Islet precursor cell (in vitro differentiated cells): ENCODE measurements at regions not wholly inside any gene's neighbourhood (a gene's known extent, or its start where the extent isn't known, plus 50 kb on each side); places are given as distances from the start of the nearest gene placed in this dataset.

Experiments used
- DNase-seq: peaks from one replicate; pipeline ENCODE4 v3.0.0-alpha.2; 2018

- DNase-seq = peak; percentile 44
Observed at GRCh38 chr22:48198489-48199459, 1436.3 kb downstream of the TBC1D22A start.

DNA sequence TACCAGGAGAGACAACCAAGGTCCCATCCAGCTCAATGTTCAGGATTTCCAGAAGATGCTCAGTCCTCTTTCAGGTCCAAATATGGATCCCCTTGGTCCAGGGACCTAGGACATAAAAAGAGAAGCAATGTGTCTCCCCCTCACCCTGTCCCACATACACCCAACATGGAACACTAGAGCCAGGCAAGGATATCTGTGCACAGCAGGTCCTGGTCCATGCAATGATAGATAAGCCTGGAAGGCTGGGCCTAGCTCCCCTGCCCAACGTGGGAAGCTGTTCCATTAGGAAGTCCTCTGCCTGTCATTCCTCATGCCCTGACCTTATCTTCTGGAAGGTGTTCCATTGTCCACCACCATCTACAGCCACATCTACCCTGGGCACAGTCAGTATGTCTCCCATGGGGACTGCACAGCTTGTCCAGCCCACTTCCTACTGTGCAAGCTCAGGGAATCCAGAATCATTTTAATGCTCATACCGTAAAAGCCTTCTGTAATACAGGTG lies 1434.8 kb downstream of the TBC1D22A start:
- peak; percentile 21 for DNase-seq

DNA sequence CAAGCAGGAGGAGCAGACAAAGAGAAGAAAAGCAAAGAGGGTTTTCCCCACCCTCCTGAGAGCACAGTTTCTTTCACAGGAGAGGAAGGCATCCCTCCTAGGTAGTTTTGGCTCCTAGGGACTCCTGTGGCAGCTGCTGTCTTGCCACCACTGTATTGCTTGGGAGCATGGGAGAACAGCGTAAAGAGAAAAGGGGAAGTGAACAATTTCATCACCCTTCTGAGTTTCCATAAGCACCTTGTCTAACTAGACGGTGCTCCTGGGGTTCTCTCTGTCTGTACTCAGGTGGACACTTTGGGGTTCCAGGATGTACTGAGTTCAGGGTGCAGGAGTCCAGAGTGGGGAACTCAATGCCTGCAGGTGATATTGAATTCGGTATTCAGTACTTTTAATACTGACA lies 1430.5 kb downstream of the TBC1D22A start:
- no peak for DNase-seq

GRCh38 chr22:48192071-48192470 lies 1429.6 kb downstream of the TBC1D22A start:
- DNase-seq = no peak

- DNase-seq = peak; percentile 60
Observed at GRCh38 chr22:48188231-48188721, 1425.8 kb downstream of the TBC1D22A start.

DNA sequence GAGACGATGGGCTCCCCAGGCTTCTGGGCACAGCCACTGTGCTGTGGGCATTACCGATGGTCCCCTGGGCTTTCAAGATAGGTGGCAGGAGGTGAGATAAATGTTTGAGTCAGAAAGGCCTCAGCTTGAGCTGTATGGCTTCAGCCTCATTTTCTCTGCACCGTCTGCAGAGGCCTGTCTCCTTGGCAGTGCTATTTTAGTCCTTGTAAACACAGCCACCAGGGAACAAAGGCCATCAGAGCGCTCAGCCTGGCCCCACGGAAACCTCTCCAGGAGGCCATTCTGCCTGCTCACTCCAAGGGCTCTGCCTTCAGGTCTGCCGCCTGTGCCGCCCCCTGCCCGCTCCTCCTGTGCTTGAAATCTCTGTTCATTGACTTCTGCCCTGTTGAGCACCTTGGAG lies 1424.9 kb downstream of the TBC1D22A start:
- peak; percentile 48 for DNase-seq

DNA sequence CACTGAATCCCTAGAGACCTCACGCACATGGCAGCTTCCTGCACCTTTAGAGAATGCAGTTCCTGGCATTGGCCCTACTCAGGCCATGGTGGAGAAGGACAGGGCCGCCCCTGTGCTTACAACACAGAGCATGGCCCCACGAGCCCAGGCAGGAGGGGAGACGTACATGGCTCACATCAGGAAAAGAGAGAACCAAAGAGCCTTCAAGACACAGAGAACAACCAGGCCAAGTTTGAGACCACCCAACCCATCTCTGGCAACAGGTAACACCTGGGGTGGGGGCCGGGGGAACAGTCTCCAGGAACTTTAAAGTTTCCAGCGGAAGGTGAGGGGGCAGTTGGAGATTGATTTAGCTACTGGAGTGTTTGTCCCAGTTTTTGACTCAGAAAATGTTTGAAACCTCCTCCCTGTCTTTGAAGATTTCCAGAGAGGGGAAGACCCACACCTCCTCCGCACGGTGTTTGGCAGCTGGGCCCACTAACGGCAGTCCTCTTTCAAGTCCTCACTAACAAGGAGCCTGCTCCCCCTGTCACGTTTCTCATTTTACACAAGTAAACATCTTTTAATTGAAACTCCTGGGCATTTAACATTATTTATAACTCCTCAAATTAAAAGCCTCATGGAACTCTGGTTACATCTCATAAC lies 1423.8 kb downstream of the TBC1D22A start:
- DNase-seq = peak; percentile 26

DNA sequence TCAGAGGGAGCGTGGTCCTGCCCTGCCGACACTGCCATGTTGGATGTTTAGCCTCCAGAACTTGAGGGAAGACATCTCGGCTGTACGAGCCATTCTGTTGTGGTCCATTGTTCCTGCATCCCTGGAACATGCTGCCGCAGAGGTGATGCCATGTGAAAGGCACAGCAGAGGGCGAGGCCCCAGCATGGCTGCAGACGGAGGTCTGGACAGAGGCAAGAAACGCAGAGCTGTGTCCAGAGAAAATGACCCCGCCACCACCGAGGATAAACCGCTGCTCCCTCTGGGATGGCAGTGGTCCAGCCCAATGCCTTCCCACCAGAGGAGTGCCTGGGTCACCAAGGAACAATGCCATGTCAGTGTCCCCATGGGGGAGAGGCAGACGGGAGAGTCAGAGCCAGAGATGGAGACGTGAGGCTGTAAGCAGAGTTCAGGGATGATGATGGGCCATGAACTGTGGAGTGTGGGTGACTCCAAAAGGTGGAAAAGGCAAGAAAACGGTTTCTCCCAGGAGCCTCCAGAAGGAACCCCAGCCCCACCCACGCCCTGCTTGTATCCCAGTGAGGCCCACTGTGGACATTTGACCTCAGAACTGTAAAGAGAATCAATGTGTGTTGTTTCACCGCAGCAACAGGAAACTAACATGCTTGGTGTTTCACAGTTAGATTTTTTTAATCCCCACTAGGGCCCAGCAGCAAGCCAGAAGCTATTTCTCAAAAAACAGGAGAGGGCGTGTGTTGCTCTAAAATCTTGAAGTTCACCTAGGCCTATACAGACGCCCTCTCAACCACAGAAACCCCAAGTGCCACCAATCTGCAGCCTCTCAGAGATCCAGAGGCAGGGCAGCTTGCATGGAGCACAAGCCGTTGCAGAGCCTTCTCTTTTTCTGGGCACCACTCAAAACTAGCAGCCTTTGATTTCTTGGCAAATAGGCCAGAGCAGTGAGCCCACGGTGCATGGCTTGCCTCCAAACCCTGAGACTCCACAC lies 1422.9 kb downstream of the TBC1D22A start:
- peak; percentile 44 for DNase-seq

- peak; percentile 38 for DNase-seq
Observed at GRCh38 chr22:48182846-48183805, 1420.7 kb downstream of the TBC1D22A start.

GRCh38 chr22:48182031-48182430 lies 1419.6 kb downstream of the TBC1D22A start:
- no peak for DNase-seq

- DNase-seq = peak; percentile 35
Observed at GRCh38 chr22:48181263-48181955, 1419.0 kb downstream of the TBC1D22A start.

- DNase-seq = peak; percentile 48
Observed at GRCh38 chr22:48180631-48181030, 1418.2 kb downstream of the TBC1D22A start.

- peak; percentile 44 for DNase-seq
Observed at GRCh38 chr22:48179571-48180546, 1417.4 kb downstream of the TBC1D22A start.

GRCh38 chr22:48178536-48178935 lies 1416.1 kb downstream of the TBC1D22A start:
- DNase-seq = no peak

- DNase-seq = peak; percentile 17
Observed at GRCh38 chr22:48177631-48178030, 1415.2 kb downstream of the TBC1D22A start.

DNA sequence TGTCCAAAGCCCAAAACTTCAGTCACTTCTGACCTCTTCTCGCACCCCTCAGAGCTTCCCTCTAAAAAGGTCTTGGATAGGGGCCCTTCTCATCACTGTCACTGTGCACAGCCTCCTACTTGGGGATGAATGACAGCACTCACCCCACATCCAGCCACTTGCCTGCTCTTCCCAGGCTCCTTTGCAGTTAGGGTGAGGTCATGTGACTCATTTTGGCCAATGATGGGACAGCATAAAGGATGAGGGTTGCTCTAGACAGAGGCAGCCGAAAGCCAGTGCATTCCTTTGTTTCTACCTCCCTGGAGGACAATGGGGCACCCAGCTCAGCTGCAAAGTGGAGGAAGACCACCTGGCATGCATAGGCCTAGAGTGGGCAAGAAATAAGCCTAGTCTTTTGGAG lies 1413.3 kb downstream of the TBC1D22A start:
- DNase-seq = peak; percentile 12

DNA sequence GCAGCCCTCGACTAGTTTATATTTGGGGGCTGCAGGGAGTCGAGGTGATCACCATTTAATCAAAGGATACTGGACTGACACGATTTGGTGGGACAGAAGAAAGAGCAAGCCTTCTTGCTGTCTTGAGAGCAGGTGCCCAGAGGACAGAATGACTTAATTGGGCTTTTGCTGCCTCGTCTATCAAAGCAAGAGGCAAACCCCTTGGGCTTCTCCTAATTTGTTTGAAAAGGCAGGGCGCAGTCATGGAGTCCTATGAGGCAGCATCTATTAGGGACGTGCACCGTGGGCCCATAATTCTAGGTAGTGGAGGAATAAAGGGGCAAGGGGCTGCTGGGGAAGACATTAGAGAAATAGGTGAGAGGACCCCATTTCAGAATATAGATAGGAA lies 1411.3 kb downstream of the TBC1D22A start:
- DNase-seq = peak; percentile 11

- DNase-seq = peak; percentile 12
Observed at GRCh38 chr22:48173061-48173772, 1410.8 kb downstream of the TBC1D22A start.

- peak; percentile 57 for DNase-seq
Observed at GRCh38 chr22:48171271-48171691, 1408.8 kb downstream of the TBC1D22A start.
